ENCODE measurements at regions not wholly inside any gene's neighbourhood (a gene's known extent, or its start where the extent isn't known, plus 50 kb on each side); places are given as distances from the start of the nearest gene placed in this dataset.

- TF ChIP-seq CTCF (IDR thresholded peaks at IDR 0.05), result no peak
- TF ChIP-seq POLR2A (IDR thresholded peaks at IDR 0.05), result no peak
- TF ChIP-seq POLR2AphosphoS5 (IDR thresholded peaks at IDR 0.05), result no peak
- no peak for TF ChIP-seq EP300 (IDR thresholded peaks at IDR 0.05)
Observed at GRCh38 chr5:6914347-6914746, 201.1 kb downstream of the TENT4A start.

Measured in upper lobe of left lung (tissue), 4 donors.